Cardiac fibroblast (primary cell): ENCODE measurements at regions not wholly inside any gene's neighbourhood (a gene's known extent, or its start where the extent isn't known, plus 50 kb on each side); places are given as distances from the start of the nearest gene placed in this dataset.

ENCODE experiments used
- DNase-seq, 2 donors: peaks; one replicate each; pipeline versions ENCODE4 v3.0.0 to v3.0.0-alpha.2; 2010; ENCODE audit warnings: low read depth in 2 of 2
- H3K4me3 ChIP-seq, 2 donors: replicated peaks in 1 of 2; 1 replicate in 1 of 2; 2 replicates in 1 of 2; pipeline ENCODE4 v1.5.1; 2011; ENCODE audit warnings: low read depth in 2 of 2, low read length in 2 of 2, mild to moderate bottlenecking in 2 of 2, moderate library complexity in 1 of 2
- TF ChIP-seq, protein P1 (sequence below): IDR thresholded peaks from one replicate; pipeline ENCODE4 v1.5.1; 2011; ENCODE audit warnings: low read depth, mild to moderate bottlenecking, low read length, inconsistent platforms

DNA sequence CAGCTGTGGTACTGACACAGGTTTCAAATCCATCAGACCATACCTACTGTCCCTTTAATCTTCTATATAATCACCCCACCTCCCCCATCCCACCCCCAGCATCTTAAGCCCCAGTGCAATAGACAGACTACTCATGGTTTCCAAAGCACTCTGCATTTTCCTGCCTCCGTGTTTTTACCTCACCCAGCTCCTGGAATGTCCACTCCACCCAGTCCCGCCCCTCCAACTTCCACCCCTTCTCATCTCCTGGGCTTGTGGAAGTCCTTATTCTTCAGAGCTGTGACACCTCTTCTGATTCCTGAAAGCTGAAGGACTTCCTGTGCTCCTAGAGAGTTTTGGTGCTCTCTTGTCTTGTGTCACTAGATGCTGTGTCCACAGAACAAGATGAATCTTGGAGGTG, 94.3 kb downstream of the EFNB1 start:
- TF ChIP-seq, protein P1, sequence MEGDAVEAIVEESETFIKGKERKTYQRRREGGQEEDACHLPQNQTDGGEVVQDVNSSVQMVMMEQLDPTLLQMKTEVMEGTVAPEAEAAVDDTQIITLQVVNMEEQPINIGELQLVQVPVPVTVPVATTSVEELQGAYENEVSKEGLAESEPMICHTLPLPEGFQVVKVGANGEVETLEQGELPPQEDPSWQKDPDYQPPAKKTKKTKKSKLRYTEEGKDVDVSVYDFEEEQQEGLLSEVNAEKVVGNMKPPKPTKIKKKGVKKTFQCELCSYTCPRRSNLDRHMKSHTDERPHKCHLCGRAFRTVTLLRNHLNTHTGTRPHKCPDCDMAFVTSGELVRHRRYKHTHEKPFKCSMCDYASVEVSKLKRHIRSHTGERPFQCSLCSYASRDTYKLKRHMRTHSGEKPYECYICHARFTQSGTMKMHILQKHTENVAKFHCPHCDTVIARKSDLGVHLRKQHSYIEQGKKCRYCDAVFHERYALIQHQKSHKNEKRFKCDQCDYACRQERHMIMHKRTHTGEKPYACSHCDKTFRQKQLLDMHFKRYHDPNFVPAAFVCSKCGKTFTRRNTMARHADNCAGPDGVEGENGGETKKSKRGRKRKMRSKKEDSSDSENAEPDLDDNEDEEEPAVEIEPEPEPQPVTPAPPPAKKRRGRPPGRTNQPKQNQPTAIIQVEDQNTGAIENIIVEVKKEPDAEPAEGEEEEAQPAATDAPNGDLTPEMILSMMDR: no peak
- no peak overlapping the region for H3K4me3 ChIP-seq
- DNase-seq: no peak

DNA sequence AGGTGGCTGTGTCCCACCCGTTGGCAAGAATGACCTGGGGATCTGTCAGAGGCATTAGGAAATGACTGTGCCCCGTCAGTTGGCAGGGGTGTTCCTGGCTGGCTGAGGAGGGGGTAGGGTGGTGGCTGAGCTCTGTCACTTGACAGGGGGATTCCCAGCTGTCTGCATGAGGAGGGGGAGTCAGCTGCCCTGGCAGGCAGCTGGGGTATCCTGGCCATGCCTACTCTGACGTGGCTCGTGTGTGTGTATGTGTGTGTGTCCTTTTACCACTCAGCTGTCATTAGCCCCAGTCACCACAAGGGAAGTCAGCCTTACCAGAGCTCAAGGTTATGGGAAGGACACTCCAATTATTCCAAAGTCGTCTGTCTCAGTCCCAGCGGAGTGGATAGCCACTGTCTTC, 93.2 kb downstream of the EFNB1 start:
- H3K4me3 ChIP-seq: no peak overlapping the region
- no peak for DNase-seq
- TF ChIP-seq, protein P1: no peak

DNA sequence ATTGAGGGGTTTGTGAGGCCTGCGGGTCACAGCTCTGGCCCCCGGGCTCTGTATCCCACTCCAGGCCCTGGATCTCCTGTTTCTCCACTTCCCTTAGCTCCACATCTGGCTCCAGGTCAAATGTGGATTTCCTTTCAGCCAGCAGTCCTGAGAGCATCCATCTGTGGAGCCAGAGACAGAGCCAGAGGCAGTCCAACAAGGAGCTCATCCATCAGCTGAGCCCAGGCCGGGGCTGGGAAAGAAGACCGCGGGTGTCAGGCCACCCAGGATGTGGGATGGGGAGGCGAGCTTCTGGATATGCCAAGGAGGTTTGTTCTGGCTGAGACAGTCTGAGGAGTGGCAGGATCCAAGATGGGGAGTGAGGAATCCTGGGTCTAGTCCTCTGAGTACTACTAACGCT, 91.7 kb downstream of the EFNB1 start:
- H3K4me3 ChIP-seq: no peak overlapping the region
- peak in 1 of 2 donors; percentile 56 for DNase-seq
- TF ChIP-seq, protein P1: no peak

DNA sequence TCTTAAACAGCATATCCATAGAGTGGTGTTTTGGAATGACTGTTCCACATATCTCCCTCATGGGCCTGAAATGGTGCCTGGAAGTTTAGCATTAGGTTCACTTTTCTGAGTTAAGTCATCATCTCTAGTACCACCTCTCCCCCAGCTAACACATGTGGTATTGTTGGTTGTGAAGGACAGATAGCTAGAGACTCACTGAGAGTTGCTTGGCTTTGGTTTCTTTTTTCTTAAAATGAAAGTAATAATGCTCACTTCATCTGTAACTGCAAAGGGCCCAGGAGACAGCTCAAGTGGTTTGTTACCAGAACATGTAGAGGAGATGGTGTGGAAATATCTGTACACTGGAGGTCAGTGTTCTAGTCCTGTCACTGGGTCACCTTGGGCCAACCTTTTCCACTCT, 90.9 kb downstream of the EFNB1 start:
- TF ChIP-seq, protein P1: no peak
- no peak overlapping the region for H3K4me3 ChIP-seq
- no peak for DNase-seq

DNA sequence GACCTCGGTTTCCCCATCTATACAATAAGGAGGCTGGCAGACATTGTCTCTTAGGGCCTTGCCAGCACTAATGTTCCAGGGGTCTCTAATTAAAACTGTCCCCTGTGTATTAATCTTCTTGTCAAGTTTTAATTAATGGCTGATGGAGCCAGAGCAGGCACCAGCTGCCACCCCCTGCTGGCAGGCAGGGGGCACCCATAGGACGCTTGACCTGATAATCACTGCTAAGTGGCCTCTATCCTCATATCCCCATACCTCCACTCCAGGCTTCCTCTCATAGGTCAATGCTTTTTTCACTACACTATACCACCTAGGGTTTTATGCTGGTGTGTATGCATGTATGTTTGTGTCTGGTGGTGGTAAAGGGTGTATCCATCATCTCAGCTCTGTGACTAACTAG, 89.4 kb downstream of the EFNB1 start:
- TF ChIP-seq, protein P1: no peak
- DNase-seq: no peak
- no peak overlapping the region for H3K4me3 ChIP-seq

DNA sequence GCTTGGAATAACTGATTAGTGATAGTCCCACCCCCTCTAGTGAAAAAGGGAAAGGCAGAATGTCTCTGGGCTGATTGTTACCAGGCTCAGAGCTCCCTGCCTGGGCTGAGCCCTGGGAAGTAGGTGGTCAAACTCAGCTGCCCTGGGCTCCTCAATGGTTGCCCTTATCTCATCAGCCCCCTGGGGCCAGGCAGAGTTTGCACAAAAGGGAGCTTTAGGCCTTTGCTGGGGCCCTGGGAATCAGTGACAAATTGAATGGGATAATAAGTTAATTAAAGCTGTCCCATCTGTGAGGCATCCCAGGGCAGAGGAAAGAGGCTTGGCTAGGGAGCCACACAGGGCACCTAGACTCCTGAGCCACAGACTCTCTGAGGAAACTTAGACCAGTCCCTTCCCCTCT, 89.0 kb downstream of the EFNB1 start:
- H3K4me3 ChIP-seq: no peak overlapping the region
- TF ChIP-seq, protein P1: no peak
- no peak for DNase-seq

DNA sequence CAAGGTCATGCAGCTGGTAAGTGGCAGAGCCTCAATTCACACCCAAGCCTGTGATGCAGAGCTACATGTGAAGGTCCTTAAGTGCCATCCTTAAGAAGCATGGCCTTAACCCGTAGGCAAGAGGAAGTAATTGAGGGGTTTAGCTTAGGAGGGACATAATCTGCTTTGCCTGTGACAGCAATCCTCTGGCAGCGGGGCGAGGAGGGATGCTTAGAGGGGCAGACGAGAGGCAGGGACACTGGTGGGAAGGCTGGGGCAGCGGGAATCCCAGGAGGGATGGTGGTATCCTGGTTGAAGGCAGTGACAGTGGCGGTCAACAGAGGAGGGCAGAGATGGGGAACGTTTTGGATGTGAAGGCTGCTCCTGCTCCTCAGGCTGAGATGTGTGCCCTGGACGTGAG, 88.1 kb downstream of the EFNB1 start:
- H3K4me3 ChIP-seq: no peak overlapping the region
- no peak for DNase-seq
- TF ChIP-seq, protein P1: no peak
